ENCODE measurements at regions not wholly inside any gene's neighbourhood (a gene's known extent, or its start where the extent isn't known, plus 50 kb on each side); places are given as distances from the start of the nearest gene placed in this dataset.

DNA sequence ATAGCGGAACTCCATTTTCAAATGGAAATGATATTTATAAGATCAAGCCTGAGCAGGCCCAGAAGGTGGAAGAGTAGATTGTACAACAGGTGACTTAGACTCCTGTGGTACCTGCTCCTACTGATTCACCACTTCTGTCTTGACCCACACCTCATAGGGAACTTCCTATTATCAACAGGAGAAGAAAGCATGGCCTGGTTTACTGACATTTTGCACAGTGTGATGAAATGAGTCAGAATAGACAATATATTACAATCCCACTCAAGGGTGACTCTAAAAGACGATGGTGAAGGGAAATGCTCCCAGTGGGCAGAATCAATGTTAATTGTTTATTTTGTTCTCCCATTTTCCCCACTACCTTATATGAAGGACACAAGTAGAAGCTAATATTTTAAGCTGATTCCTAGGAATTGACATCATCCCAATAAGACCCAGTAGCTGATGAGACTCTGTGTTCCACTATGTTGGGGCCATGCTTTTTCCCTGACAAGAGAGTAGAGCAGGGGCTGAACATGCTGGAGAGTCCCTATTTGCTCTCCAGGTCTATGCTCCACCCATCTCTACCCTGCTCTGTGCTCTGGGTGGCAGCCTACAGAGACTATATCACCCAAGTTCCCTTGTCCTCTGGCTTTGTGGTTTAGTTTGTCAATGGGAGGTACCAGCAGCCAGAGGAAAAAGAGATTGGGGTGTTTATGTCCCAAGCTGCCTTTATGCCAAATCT lies 163.4 kb upstream of the FSTL4 start:
- Mint-ChIP-seq H3K27ac (no peak overlapping the region), H3K27me3 (peaks cover 4% of the 10 kb centered on the region), H3K4me1 (ENCODE audit: low read depth) (no peaks in the 10 kb centered on the region), H3K9me3 (no peaks in the 10 kb centered on the region), H3K4me3 (no peak overlapping the region), H3K36me3 (ENCODE audit: low read depth) (no peaks in the 10 kb centered on the region)
- intact Hi-C loops (cut with DNase I, micrococcal nuclease): no loop called here
- Histone ChIP-seq H3K9me3 (ENCODE audit: control insufficient read depth in 1 of 2, insufficient read depth in 1 of 2, low read length in 2 of 2) (peaks cover 0 to 4% of the 10 kb centered on the region in 2 experiments), H3K36me3 (ENCODE audit: insufficient read depth, low read length) (no peaks in the 10 kb centered on the region), H3K4me3 (ENCODE audit: low read length) (no peak overlapping the region), H3K4me1 (ENCODE audit: insufficient read depth, low read length) (no peaks in the 10 kb centered on the region), H3K27ac (ENCODE audit: low read depth in 1 of 2, low read length in 2 of 2) (no peak overlapping the region), H3K27me3 (ENCODE audit: control insufficient read depth in 1 of 2, insufficient read depth in 2 of 2, low read length in 2 of 2) (no peaks in the 10 kb centered on the region)
- DNase-seq: no peak
- no peak for ATAC-seq (ENCODE audit: poor library complexity)
- ChIA-PET POLR2A (no interaction called here), CTCF (no interaction called here)
- TF ChIP-seq, protein P1, sequence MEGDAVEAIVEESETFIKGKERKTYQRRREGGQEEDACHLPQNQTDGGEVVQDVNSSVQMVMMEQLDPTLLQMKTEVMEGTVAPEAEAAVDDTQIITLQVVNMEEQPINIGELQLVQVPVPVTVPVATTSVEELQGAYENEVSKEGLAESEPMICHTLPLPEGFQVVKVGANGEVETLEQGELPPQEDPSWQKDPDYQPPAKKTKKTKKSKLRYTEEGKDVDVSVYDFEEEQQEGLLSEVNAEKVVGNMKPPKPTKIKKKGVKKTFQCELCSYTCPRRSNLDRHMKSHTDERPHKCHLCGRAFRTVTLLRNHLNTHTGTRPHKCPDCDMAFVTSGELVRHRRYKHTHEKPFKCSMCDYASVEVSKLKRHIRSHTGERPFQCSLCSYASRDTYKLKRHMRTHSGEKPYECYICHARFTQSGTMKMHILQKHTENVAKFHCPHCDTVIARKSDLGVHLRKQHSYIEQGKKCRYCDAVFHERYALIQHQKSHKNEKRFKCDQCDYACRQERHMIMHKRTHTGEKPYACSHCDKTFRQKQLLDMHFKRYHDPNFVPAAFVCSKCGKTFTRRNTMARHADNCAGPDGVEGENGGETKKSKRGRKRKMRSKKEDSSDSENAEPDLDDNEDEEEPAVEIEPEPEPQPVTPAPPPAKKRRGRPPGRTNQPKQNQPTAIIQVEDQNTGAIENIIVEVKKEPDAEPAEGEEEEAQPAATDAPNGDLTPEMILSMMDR (IDR thresholded peaks at IDR 0.05): no peak

DNA sequence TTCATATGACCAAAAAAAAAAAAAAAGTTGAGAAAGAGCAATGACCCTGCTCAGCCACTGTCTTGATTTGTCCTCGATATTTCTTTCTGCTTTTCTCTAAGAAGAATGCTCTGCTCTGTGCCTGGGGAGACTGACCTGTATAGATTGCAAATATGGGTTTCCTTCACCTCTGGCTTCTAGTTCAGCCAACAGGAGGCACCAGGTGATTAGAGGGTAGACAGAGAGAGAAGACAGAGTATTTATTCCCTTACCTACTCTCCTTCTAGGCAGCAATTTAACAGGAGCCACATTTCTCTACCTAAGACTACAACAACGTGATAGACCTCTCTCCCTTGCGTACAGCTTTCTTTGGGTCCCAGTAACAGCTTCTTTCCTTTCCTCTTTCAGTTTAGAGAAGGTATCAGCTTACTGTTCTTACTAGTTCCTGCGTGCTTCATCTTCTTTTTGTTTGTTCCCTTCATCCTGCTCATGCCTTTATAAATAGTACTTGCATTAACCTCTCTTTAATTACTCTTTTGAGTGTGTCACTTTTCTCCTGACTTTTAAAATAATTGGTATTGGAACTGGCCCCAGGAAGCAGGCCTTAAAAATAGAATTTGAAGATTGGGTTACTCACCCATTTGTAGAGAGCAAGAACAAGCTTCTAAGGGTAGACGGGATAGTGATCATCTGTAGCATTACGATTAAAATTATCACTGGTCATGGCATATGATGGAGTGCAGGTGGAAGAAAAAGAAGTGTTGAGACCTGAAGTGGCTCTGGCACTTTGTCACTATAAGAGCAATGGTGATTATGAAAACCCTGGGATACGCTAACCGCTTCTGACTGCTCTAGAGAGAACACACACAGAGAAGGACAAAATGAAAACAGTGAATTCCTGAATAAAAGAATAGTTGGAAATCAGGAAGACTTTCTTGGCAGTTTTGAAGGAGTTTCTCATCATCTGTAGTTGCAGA lies 161.2 kb upstream of the FSTL4 start:
- intact Hi-C loops (cut with DNase I, micrococcal nuclease): no loop called here
- H3K9me3 ChIP-seq (ENCODE audit: control insufficient read depth in 1 of 2, insufficient read depth in 1 of 2, low read length in 2 of 2): peaks cover 0 to 5% of the 10 kb centered on the region in 2 experiments
- H3K27me3 Mint-ChIP-seq: peaks cover 14% of the 10 kb centered on the region
- no peak overlapping the region for H3K4me3 ChIP-seq (ENCODE audit: low read length)
- no peaks in the 10 kb centered on the region for H3K36me3 ChIP-seq (ENCODE audit: insufficient read depth, low read length)
- POLR2A ChIA-PET: no interaction called here
- no peaks in the 10 kb centered on the region for H3K36me3 Mint-ChIP-seq (ENCODE audit: low read depth)
- DNase-seq (no peak), ATAC-seq (ENCODE audit: poor library complexity) (no peak)
- no peaks in the 10 kb centered on the region for H3K9me3 Mint-ChIP-seq
- no peaks in the 10 kb centered on the region for H3K4me1 Mint-ChIP-seq (ENCODE audit: low read depth)
- TF ChIP-seq, protein P1 (IDR thresholded peaks at IDR 0.05): no peak
- H3K4me3 Mint-ChIP-seq: no peak overlapping the region
- no peak overlapping the region for H3K27ac ChIP-seq (ENCODE audit: low read depth in 1 of 2, low read length in 2 of 2)
- no peak overlapping the region for H3K27ac Mint-ChIP-seq
- H3K27me3 ChIP-seq (ENCODE audit: control insufficient read depth in 1 of 2, insufficient read depth in 2 of 2, low read length in 2 of 2): peaks cover 0 to 1% of the 10 kb centered on the region in 2 experiments
- no peaks in the 10 kb centered on the region for H3K4me1 ChIP-seq (ENCODE audit: insufficient read depth, low read length)
- CTCF ChIA-PET: no interaction called here

DNA sequence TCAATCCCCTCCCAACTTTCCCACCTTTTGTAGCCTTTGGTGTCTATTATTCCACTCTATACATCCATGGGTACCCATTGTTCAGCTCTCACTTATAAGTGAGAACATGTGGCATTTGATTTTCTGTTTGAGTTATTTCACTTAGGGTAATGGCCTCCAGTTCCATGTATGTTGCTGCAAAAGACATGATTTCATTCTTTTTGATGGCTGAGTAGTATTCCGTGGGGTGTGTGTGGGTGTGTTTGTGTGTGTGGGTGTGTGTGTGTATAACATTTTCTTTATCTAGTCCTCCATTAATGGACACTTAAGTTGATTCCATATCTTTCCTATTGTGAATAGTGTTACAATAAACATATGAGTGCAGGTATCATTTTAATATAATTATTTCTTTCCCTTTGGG lies 157.5 kb upstream of the FSTL4 start:
- TF ChIP-seq, protein P1 (IDR thresholded peaks at IDR 0.05): no peak

More for the DNA sequence above, 157.5 kb upstream of the FSTL4 start:
- no peak overlapping the region for H3K27ac ChIP-seq (ENCODE audit: low read depth in 1 of 2, low read length in 2 of 2)
- no peaks in the 10 kb centered on the region for H3K9me3 Mint-ChIP-seq
- no peak overlapping the region for H3K27ac Mint-ChIP-seq
- CTCF ChIA-PET: no interaction called here
- H3K4me3 Mint-ChIP-seq: no peak overlapping the region
- H3K27me3 ChIP-seq (ENCODE audit: control insufficient read depth in 1 of 2, insufficient read depth in 2 of 2, low read length in 2 of 2): peaks cover 0 to 6% of the 10 kb centered on the region in 2 experiments
- H3K4me1 Mint-ChIP-seq (ENCODE audit: low read depth): no peaks in the 10 kb centered on the region
- H3K9me3 ChIP-seq (ENCODE audit: control insufficient read depth in 1 of 2, insufficient read depth in 1 of 2, low read length in 2 of 2): peaks cover 0 to 5% of the 10 kb centered on the region in 2 experiments
- intact Hi-C loops (cut with DNase I, micrococcal nuclease): no loop called here
- no peaks in the 10 kb centered on the region for H3K36me3 ChIP-seq (ENCODE audit: insufficient read depth, low read length)
- ATAC-seq (ENCODE audit: poor library complexity) (no peak), DNase-seq (no peak)
- POLR2A ChIA-PET: no interaction called here
- H3K4me3 ChIP-seq (ENCODE audit: low read length): no peak overlapping the region
- H3K27me3 Mint-ChIP-seq: peaks cover 32% of the 10 kb centered on the region
- no peaks in the 10 kb centered on the region for H3K4me1 ChIP-seq (ENCODE audit: insufficient read depth, low read length)
- no peaks in the 10 kb centered on the region for H3K36me3 Mint-ChIP-seq (ENCODE audit: low read depth)
